Neural progenitor cell (in vitro differentiated cells): ENCODE measurements at regions not wholly inside any gene's neighbourhood (a gene's known extent, or its start where the extent isn't known, plus 50 kb on each side); places are given as distances from the start of the nearest gene placed in this dataset.

Source experiments
- DNase-seq: peaks from one replicate; pipeline ENCODE4 v3.0.0-alpha.2; 2016; ENCODE audit warnings: low spot score
- H2AFZ ChIP-seq: fragments of 200-600 bp; sonication (generic); replicated peaks from 2 replicates; pipeline ENCODE4 v1.6.1; 2016; ENCODE audit warnings: antibody characterized with exemption
- H3F3A ChIP-seq: fragments of 200-600 bp; sonication (generic); 2 replicates; pipeline ENCODE4 v1.6.1; 2016; ENCODE audit warnings: antibody characterized with exemption, low read depth
- H3K27ac ChIP-seq: fragments of 200-600 bp; sonication (generic); 2 replicates; pipeline ENCODE4 v1.5.1; 2016; ENCODE audit warnings: mild to moderate bottlenecking
- H3K27me3 ChIP-seq: fragments of 200-600 bp; sonication (generic); 2 replicates; pipeline ENCODE4 v1.6.1; 2016; ENCODE audit warnings: mild to moderate bottlenecking, moderate library complexity
- H3K36me3 ChIP-seq: fragments of 200-600 bp; sonication (generic); 2 replicates; pipeline ENCODE4 v1.5.1; 2016
- H3K4me1 ChIP-seq: fragments of 200-600 bp; sonication (generic); 2 replicates; pipeline ENCODE4 v1.6.1; 2016; ENCODE audit warnings: mixed run types
- H3K4me2 ChIP-seq: fragments of 200-600 bp; sonication (generic); 2 replicates; pipeline ENCODE4 v1.6.1; 2016
- H3K4me3 ChIP-seq: fragments of 200-600 bp; sonication (generic); 2 replicates; pipeline ENCODE4 v1.5.1; 2016
- H3K79me2 ChIP-seq: fragments of 200-600 bp; sonication (generic); 2 replicates; pipeline ENCODE4 v1.6.1; 2016; ENCODE audit warnings: low read depth
- H3K9ac ChIP-seq: fragments of 200-600 bp; sonication (generic); 2 replicates; pipeline ENCODE4 v1.6.1; 2016
- H3K9me3 ChIP-seq: fragments of 200-600 bp; sonication (generic); 2 replicates; pipeline ENCODE4 v1.5.1; 2016; ENCODE audit warnings: low read depth
- H4K20me1 ChIP-seq: fragments of 200-600 bp; sonication (generic); 2 replicates; pipeline ENCODE4 v1.6.1; 2016; ENCODE audit warnings: low read depth
- H3K27ac Mint-ChIP-seq: 3 replicates; pipeline ENCODE4 v1.8.0; 2021; ENCODE audit warnings: mixed read lengths
- H3K27me3 Mint-ChIP-seq: 2 replicates; pipeline ENCODE4 v1.8.0; 2022; ENCODE audit warnings: low read depth, mild to moderate bottlenecking, inconsistent platforms, moderate library complexity, mixed read lengths; ENCODE audit not compliant: insufficient read depth
- H3K36me3 Mint-ChIP-seq: 3 replicates; pipeline ENCODE4 v1.8.0; 2021; ENCODE audit warnings: mixed read lengths
- H3K4me1 Mint-ChIP-seq: 3 replicates; pipeline ENCODE4 v1.8.0; 2021; ENCODE audit warnings: mixed read lengths
- H3K4me3 Mint-ChIP-seq: 3 replicates; pipeline ENCODE4 v1.8.0; 2021; ENCODE audit warnings: mild to moderate bottlenecking, moderate library complexity, mixed read lengths
- H3K9me3 Mint-ChIP-seq: 3 replicates; pipeline ENCODE4 v1.8.0; 2020; ENCODE audit warnings: mixed read lengths
- CTCF ChIP-seq: fragments of 200-600 bp; sonication (generic); IDR thresholded peaks from 2 replicates; pipeline ENCODE4 v1.5.1; 2017; ENCODE audit warnings: antibody characterized with exemption, mild to moderate bottlenecking
- EZH2 ChIP-seq: fragments of 200-600 bp; sonication (generic); IDR thresholded peaks from 2 replicates; pipeline ENCODE4 v1.6.1; 2017; ENCODE audit warnings: antibody characterized with exemption, mild to moderate bottlenecking, moderate library complexity
- EZH2phosphoT487 ChIP-seq: fragments of 200-600 bp; sonication (generic); IDR thresholded peaks from 2 replicates; pipeline ENCODE4 v1.6.1; 2017; ENCODE audit warnings: antibody characterized with exemption

DNA sequence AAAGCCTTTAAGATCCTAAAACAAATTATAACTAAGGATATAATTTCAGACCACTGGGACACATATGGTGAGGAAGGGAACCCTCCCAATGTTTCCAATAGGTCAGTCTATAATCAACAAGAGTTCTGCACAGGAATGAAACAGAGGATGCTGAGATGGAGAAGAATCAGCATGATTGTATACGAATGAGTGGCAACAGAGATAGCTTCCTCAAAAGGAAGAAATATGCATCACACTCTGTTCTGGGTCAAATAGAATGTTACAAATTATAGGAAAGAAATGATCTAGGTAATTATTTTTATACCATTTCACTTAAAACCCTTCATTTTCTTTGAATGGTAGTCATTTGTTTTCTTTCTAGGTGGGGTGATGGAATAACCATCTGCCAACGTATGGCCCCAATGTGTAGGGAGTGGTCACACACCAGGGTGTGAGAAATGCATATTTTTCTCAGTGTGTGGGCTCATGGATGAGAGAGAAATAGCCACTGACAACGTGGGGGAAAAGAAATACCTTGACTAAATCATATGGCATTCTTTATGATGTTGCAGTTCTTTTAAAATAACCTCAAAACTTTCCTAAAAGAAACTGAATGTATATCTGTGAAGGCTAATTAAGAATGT, 104.6 kb upstream of the IVNS1ABP start:
- H3K4me3 ChIP-seq = no peak overlapping the region
- H3K4me1 Mint-ChIP-seq = peaks cover 6% of the 10 kb centered on the region
- H3K36me3 ChIP-seq = no peaks in the 10 kb centered on the region
- H3K4me1 ChIP-seq = no peaks in the 10 kb centered on the region
- H3K4me2 ChIP-seq = no peak overlapping the region
- no peaks in the 10 kb centered on the region for H3K9me3 ChIP-seq
- H2AFZ ChIP-seq = no peak overlapping the region
- no peaks in the 10 kb centered on the region for H4K20me1 ChIP-seq
- H3K9me3 Mint-ChIP-seq = no peaks in the 10 kb centered on the region
- no peaks in the 10 kb centered on the region for H3K27me3 ChIP-seq
- TF ChIP-seq CTCF = no peak
- no peak for TF ChIP-seq EZH2phosphoT487
- TF ChIP-seq EZH2 = no peak
- no peaks in the 10 kb centered on the region for H3K27me3 Mint-ChIP-seq
- DNase-seq = no peak
- no peaks in the 10 kb centered on the region for H3F3A ChIP-seq
- H3K79me2 ChIP-seq = no peaks in the 10 kb centered on the region
- no peak overlapping the region for H3K27ac ChIP-seq
- no peak overlapping the region for H3K9ac ChIP-seq
- no peaks in the 10 kb centered on the region for H3K36me3 Mint-ChIP-seq
- no peak overlapping the region for H3K27ac Mint-ChIP-seq
- no peak overlapping the region for H3K4me3 Mint-ChIP-seq

- H3K4me1 ChIP-seq = no peaks in the 10 kb centered on the region
- H4K20me1 ChIP-seq = no peaks in the 10 kb centered on the region
- H3K4me2 ChIP-seq = no peak overlapping the region
- H3K27ac ChIP-seq = no peak overlapping the region
- H3K4me1 Mint-ChIP-seq = peaks cover 6% of the 10 kb centered on the region
- H3K4me3 ChIP-seq = no peak overlapping the region
- H3K4me3 Mint-ChIP-seq = no peak overlapping the region
- no peaks in the 10 kb centered on the region for H3K9me3 ChIP-seq
- H3K9me3 Mint-ChIP-seq = no peaks in the 10 kb centered on the region
- H3K9ac ChIP-seq = no peak overlapping the region
- H2AFZ ChIP-seq = no peak overlapping the region
- H3K36me3 Mint-ChIP-seq = no peaks in the 10 kb centered on the region
- no peak for TF ChIP-seq EZH2
- no peak for TF ChIP-seq EZH2phosphoT487
- no peak for TF ChIP-seq CTCF
- no peak for DNase-seq
- no peaks in the 10 kb centered on the region for H3K27me3 Mint-ChIP-seq
- no peaks in the 10 kb centered on the region for H3K79me2 ChIP-seq
- no peaks in the 10 kb centered on the region for H3F3A ChIP-seq
- no peaks in the 10 kb centered on the region for H3K36me3 ChIP-seq
- no peak overlapping the region for H3K27ac Mint-ChIP-seq
- no peaks in the 10 kb centered on the region for H3K27me3 ChIP-seq
Observed at GRCh38 chr1:185420588-185421081, 103.6 kb upstream of the IVNS1ABP start.

DNA sequence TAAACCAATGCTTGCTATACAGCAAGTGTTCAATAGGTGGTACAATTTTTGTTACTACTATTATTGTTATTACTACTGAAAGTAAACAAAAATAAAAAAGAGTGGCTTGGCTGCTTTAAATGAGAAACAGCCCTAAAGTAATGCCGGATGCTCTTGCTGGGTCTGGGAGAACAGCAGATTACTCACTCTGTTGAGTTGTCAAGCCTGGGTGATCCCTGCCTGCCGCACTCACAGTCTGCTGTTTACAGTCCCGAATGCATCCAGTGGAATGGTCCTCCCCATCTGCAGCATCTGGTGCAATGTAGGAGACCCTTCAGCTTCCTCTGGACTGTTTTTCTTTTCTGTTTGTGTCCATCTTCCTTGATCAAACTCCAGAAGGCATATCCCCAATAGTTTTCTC, 102.7 kb upstream of the IVNS1ABP start:
- no peaks in the 10 kb centered on the region for H3K36me3 Mint-ChIP-seq
- H3F3A ChIP-seq = no peaks in the 10 kb centered on the region
- H3K27me3 Mint-ChIP-seq = no peaks in the 10 kb centered on the region
- no peak for TF ChIP-seq EZH2phosphoT487
- no peak for TF ChIP-seq EZH2
- no peaks in the 10 kb centered on the region for H3K36me3 ChIP-seq
- H3K4me3 ChIP-seq = no peak overlapping the region
- H3K27me3 ChIP-seq = no peaks in the 10 kb centered on the region
- H4K20me1 ChIP-seq = no peaks in the 10 kb centered on the region
- no peaks in the 10 kb centered on the region for H3K79me2 ChIP-seq
- H3K9me3 ChIP-seq = no peaks in the 10 kb centered on the region
- H3K4me1 ChIP-seq = no peaks in the 10 kb centered on the region
- no peak overlapping the region for H3K4me2 ChIP-seq
- H2AFZ ChIP-seq = no peak overlapping the region
- no peak overlapping the region for H3K27ac ChIP-seq
- no peak overlapping the region for H3K27ac Mint-ChIP-seq
- no peak overlapping the region for H3K9ac ChIP-seq
- H3K4me1 Mint-ChIP-seq = peaks cover 3% of the 10 kb centered on the region
- no peak overlapping the region for H3K4me3 Mint-ChIP-seq
- H3K9me3 Mint-ChIP-seq = no peaks in the 10 kb centered on the region
- DNase-seq = no peak

- DNase-seq = no peak
- Histone ChIP-seq H3K27me3 (no peaks in the 10 kb centered on the region), H3K4me1 (no peaks in the 10 kb centered on the region), H3K36me3 (no peaks in the 10 kb centered on the region), H3K4me2 (no peak overlapping the region), H3K9ac (no peak overlapping the region), H3K79me2 (no peaks in the 10 kb centered on the region), H4K20me1 (no peaks in the 10 kb centered on the region), H3K4me3 (no peak overlapping the region), H3K9me3 (no peaks in the 10 kb centered on the region), H2AFZ (no peak overlapping the region), H3K27ac (no peak overlapping the region), H3F3A (no peaks in the 10 kb centered on the region)
- Mint-ChIP-seq H3K36me3 (no peaks in the 10 kb centered on the region), H3K4me3 (no peak overlapping the region), H3K4me1 (peaks cover 3% of the 10 kb centered on the region), H3K9me3 (no peaks in the 10 kb centered on the region), H3K27me3 (no peaks in the 10 kb centered on the region), H3K27ac (no peak overlapping the region)
- TF ChIP-seq EZH2phosphoT487 = no peak
- no peak for TF ChIP-seq EZH2
- no peak for TF ChIP-seq CTCF
Observed at GRCh38 chr1:185418472-185418871, 101.4 kb upstream of the IVNS1ABP start.
